H1 (cell line): ENCODE measurements at regions not wholly inside any gene's neighbourhood (a gene's known extent, or its start where the extent isn't known, plus 50 kb on each side); places are given as distances from the start of the nearest gene placed in this dataset.
A peak's percentile ranks its signal among the peaks of the same experiment; 100 is the strongest.

Source experiments
- CTCF ChIA-PET: fragments of 300-600 bp; sonication (Branson Sonifier 250); formaldehyde crosslinking; loops from one replicate; lab custom pipeline; 2021; ENCODE audit not compliant: partially characterized antibody; lab: Charles Lee
- POLR2A ChIA-PET: fragments of 300-600 bp; sonication (Branson Sonifier 250); formaldehyde crosslinking; loops from one replicate; lab custom pipeline; 2021; ENCODE audit warnings: inconsistent platforms; ENCODE audit not compliant: partially characterized antibody; lab: Charles Lee
- DNase-seq, 2 experiments: peaks; one replicate each; pipeline versions ENCODE4 v3.0.0 to v3.0.0-alpha.2; 2010 to 2022; ENCODE audit warnings: low spot score in 2 of 2, low read depth in 1 of 2, mixed read lengths in 1 of 2
- FAIRE-seq: peaks from 2 replicates; lab custom pipeline; 2011; peaks lifted over from hg19 to GRCh38; lab: Jason Lieb, UNC
- H2AFZ ChIP-seq: 2 replicates; pipeline ENCODE4 v1.8.1; 2012; ENCODE audit warnings: low read length, inconsistent platforms
- H2AK5ac ChIP-seq: 2 replicates; pipeline ENCODE4 v1.6.1; 2013; ENCODE audit warnings: low read depth, low read length
- H2BK120ac ChIP-seq: replicated peaks from 2 replicates; pipeline ENCODE3; 2013; ENCODE audit warnings: low read depth, low read length, inconsistent platforms
- H2BK12ac ChIP-seq: 2 replicates; pipeline ENCODE4 v1.6.1; 2013; ENCODE audit warnings: low read depth, low read length
- H2BK15ac ChIP-seq: 2 replicates; pipeline ENCODE4 v1.6.1; 2013; ENCODE audit warnings: low read length
- H2BK20ac ChIP-seq: 2 replicates; pipeline ENCODE4 v1.6.1; 2013; ENCODE audit warnings: low read length
- H2BK5ac ChIP-seq: 2 replicates; pipeline ENCODE4 v1.6.1; 2013; ENCODE audit warnings: low read depth, low read length
- H3K14ac ChIP-seq: 2 replicates; pipeline ENCODE4 v1.6.1; 2013; ENCODE audit warnings: inconsistent platforms; ENCODE audit not compliant: insufficient read length
- H3K18ac ChIP-seq: 2 replicates; pipeline ENCODE4 v1.6.1; 2013; ENCODE audit warnings: low read length; ENCODE audit errors: extremely low read depth
- H3K23ac ChIP-seq: 2 replicates; pipeline ENCODE4 v1.6.1; 2013; ENCODE audit warnings: inconsistent platforms; ENCODE audit not compliant: insufficient read length
- H3K23me2 ChIP-seq: 2 replicates; pipeline ENCODE4 v1.6.1; 2013; ENCODE audit warnings: low read depth, low read length
- H3K27ac ChIP-seq: 2 replicates; pipeline ENCODE4 v1.6.1; 2011; ENCODE audit warnings: low read depth, low read length, inconsistent platforms
- H3K27me3 ChIP-seq, 4 experiments: replicated peaks in 1 of 4; 1 replicate in 1 of 4; 2 replicates in 3 of 4; pipeline versions ENCODE4 v1.6.1 to v1.8.1; 2011 to 2013; ENCODE audit warnings: low read length in 3 of 4, mild to moderate bottlenecking in 3 of 4, inconsistent platforms in 2 of 4, mixed read lengths in 2 of 4, moderate library complexity in 1 of 4; ENCODE audit not compliant: control insufficient read depth in 3 of 4, insufficient read depth in 3 of 4; ENCODE audit errors: extremely low read depth in 1 of 4
- H3K36me3 ChIP-seq, 4 experiments: 2 replicates each; pipeline versions ENCODE4 v1.6.1 to v1.8.1; 2011 to 2013; ENCODE audit warnings: mild to moderate bottlenecking in 4 of 4, low read length in 3 of 4, moderate library complexity in 2 of 4, control low read depth in 1 of 4, inconsistent platforms in 1 of 4; ENCODE audit not compliant: insufficient read depth in 4 of 4, control insufficient read depth in 2 of 4
- H3K4ac ChIP-seq: replicated peaks from 2 replicates; pipeline ENCODE3; 2013; ENCODE audit warnings: low read length, low read depth, mixed read lengths, inconsistent platforms; ENCODE audit not compliant: insufficient read length
- H3K4me1 ChIP-seq, 4 experiments: replicated peaks in 1 of 4; 1 replicate in 1 of 4; 2 replicates in 3 of 4; pipeline versions ENCODE4 v1.6.1 to v1.8.1; 2011 to 2013; ENCODE audit warnings: low read length in 3 of 4, inconsistent platforms in 2 of 4, mixed read lengths in 1 of 4; ENCODE audit not compliant: insufficient read depth in 4 of 4, control insufficient read depth in 3 of 4
- H3K4me2 ChIP-seq, 2 experiments: 2 replicates each; pipeline versions ENCODE4 v1.6.1 to v1.8.1; 2011 to 2013; ENCODE audit warnings: low read depth in 2 of 2, low read length in 2 of 2, control low read depth in 1 of 2, inconsistent platforms in 1 of 2, mild to moderate bottlenecking in 1 of 2; ENCODE audit not compliant: insufficient read depth in 1 of 2
- H3K4me3 ChIP-seq, 4 experiments: fragments of 200-600, 300-600 bp in 1 of 4; sonication (generic), shearing (Covaris generic), sonication (Bioruptor Twin) in 1 of 4; 2 replicates each; pipeline versions ENCODE4 v1.5.1 to v1.8.1; 2011 to 2016; ENCODE audit warnings: low read length in 4 of 4, low read depth in 3 of 4, control low read depth in 2 of 4, inconsistent platforms in 2 of 4, mild to moderate bottlenecking in 2 of 4, mixed read lengths in 1 of 4, moderate library complexity in 1 of 4; ENCODE audit not compliant: insufficient read depth in 2 of 4; ENCODE audit errors: extremely low read depth in 1 of 4
- H3K56ac ChIP-seq: replicated peaks from 2 replicates; pipeline ENCODE3; 2013; ENCODE audit warnings: low read depth, mild to moderate bottlenecking, mixed read lengths, low read length, inconsistent platforms; ENCODE audit not compliant: insufficient read length
- H3K79me1 ChIP-seq: 2 replicates; pipeline ENCODE4 v1.6.1; 2013; ENCODE audit warnings: low read depth, low read length, control low read depth
- H3K79me2 ChIP-seq, 2 experiments: 2 replicates each; pipeline versions ENCODE4 v1.6.1 to v1.8.1; 2012 to 2013; ENCODE audit warnings: low read length in 2 of 2, mild to moderate bottlenecking in 2 of 2, inconsistent platforms in 1 of 2; ENCODE audit not compliant: insufficient read depth in 2 of 2, control insufficient read depth in 1 of 2
- H3K9ac ChIP-seq, 4 experiments: replicated peaks in 1 of 4; 1 replicate in 1 of 4; 2 replicates in 3 of 4; pipeline versions ENCODE4 v1.6.1 to v1.8.1; 2011 to 2013; ENCODE audit warnings: low read depth in 3 of 4, low read length in 3 of 4, control low read depth in 2 of 4, mild to moderate bottlenecking in 2 of 4, moderate library complexity in 2 of 4, inconsistent platforms in 1 of 4; ENCODE audit errors: extremely low read depth in 1 of 4
- H3K9me3 ChIP-seq, 2 experiments: 2 replicates each; pipeline versions ENCODE4 v1.6.1 to v1.8.1; 2012 to 2013; ENCODE audit warnings: mild to moderate bottlenecking in 2 of 2, moderate library complexity in 2 of 2, control low read depth in 1 of 2, inconsistent platforms in 1 of 2, low read depth in 1 of 2, low read length in 1 of 2, mixed read lengths in 1 of 2; ENCODE audit not compliant: insufficient read depth in 2 of 2
- H4K20me1 ChIP-seq, 2 experiments: replicated peaks in 1 of 2; 2 replicates each; pipeline versions ENCODE3 to v1.8.1; 2011 to 2013; ENCODE audit warnings: inconsistent platforms in 2 of 2, low read length in 2 of 2, mild to moderate bottlenecking in 1 of 2; ENCODE audit not compliant: insufficient read depth in 2 of 2, control insufficient read depth in 1 of 2
- H4K5ac ChIP-seq: 2 replicates; pipeline ENCODE4 v1.6.1; 2013; ENCODE audit warnings: low read length, low read depth, mixed read lengths, inconsistent platforms; ENCODE audit not compliant: insufficient read length
- H4K8ac ChIP-seq: 2 replicates; pipeline ENCODE4 v1.8.0; 2013; ENCODE audit warnings: mild to moderate bottlenecking, moderate library complexity, low read length, inconsistent platforms; ENCODE audit not compliant: insufficient read depth; ENCODE audit errors: extremely low read depth
- H4K91ac ChIP-seq: replicated peaks from 2 replicates; pipeline ENCODE3; 2013; ENCODE audit warnings: low read length, mixed read lengths, inconsistent platforms; ENCODE audit not compliant: insufficient read length
- EZH2 ChIP-seq: fragments of 200-600 bp; sonication (generic); IDR thresholded peaks from 2 replicates; pipeline ENCODE4 v1.7.1; 2012; ENCODE audit warnings: low read depth, mild to moderate bottlenecking, moderate library complexity, low read length, inconsistent platforms; ENCODE audit not compliant: severe bottlenecking
- FOSL1 ChIP-seq: IDR thresholded peaks from 2 replicates; pipeline ENCODE4 v1.6.1; 2011; ENCODE audit warnings: mild to moderate bottlenecking, low read depth, low read length, moderate library complexity; ENCODE audit not compliant: insufficient read depth
- GABPA ChIP-seq: IDR thresholded peaks from 2 replicates; pipeline ENCODE4 v1.6.1; 2011; ENCODE audit warnings: mild to moderate bottlenecking, low read length, moderate library complexity, borderline replicate concordance; ENCODE audit not compliant: insufficient read depth
- POLR2A ChIP-seq, 2 experiments: IDR thresholded peaks; 1 replicate in 1 of 2; 2 replicates in 1 of 2; pipeline ENCODE4 v1.6.1; 2011; ENCODE audit warnings: low read depth in 2 of 2, low read length in 2 of 2, mild to moderate bottlenecking in 2 of 2; ENCODE audit errors: control extremely low read depth in 1 of 2
- SRF ChIP-seq: IDR thresholded peaks from 2 replicates; pipeline ENCODE4 v1.6.1; 2011; ENCODE audit warnings: mild to moderate bottlenecking, low read depth, low read length, moderate library complexity
- TBP ChIP-seq: IDR thresholded peaks from 2 replicates; pipeline ENCODE4 v1.6.1; 2011; ENCODE audit warnings: low read depth, low read length, improper control_type of control experiment
- YY1 ChIP-seq: IDR thresholded peaks from 2 replicates; pipeline ENCODE4 v1.6.1; 2011; ENCODE audit warnings: low read depth, mild to moderate bottlenecking, low read length
- WGBS, 2 experiments: shearing (Covaris generic) in 1 of 2; methylation state at CpG; one replicate each; pipeline versions ENCODE4 v1.1.6 to v1.1.7; 2013 to 2015; ENCODE audit warnings: low lambda C conversion rate in 2 of 2, mixed read lengths in 2 of 2, inconsistent platforms in 1 of 2, low coverage in 1 of 2, missing lambda C conversion rate in 1 of 2; ENCODE audit not compliant: insufficient replicate concordance in 2 of 2, insufficient coverage in 1 of 2, insufficient read length in 1 of 2; ENCODE audit errors: extremely low coverage in 1 of 2, missing lambda C conversion rate in 1 of 2; 5-methylcytosine and 5-hydroxymethylcytosine counted together

GRCh38 chr13:111556496-111556895, 236.1 kb downstream of the TEX29 start:
- Histone ChIP-seq H3K14ac (no peak overlapping the region), H4K20me1 (no peaks in the 10 kb centered on the region), H2BK12ac (peak overlapping the region; percentile 39; the same call in 1 of the 2 replicates), H3K4me3 (no peak overlapping the region), H3K36me3 (no peaks in the 10 kb centered on the region), H3K18ac (no peak overlapping the region), H3K23me2 (no peaks in the 10 kb centered on the region), H3K4ac (no peak overlapping the region), H4K91ac (no peak overlapping the region), H4K5ac (no peak overlapping the region), H3K4me1 (peaks cover 2 to 8% (median 5%) of the 10 kb centered on the region in 4 experiments; a peak in 6 of 7 replicates), H3K79me1 (no peaks in the 10 kb centered on the region), H2AFZ (no peak overlapping the region), H2BK20ac (no peak overlapping the region), H3K23ac (no peak overlapping the region), H3K27ac (no peak overlapping the region), H3K56ac (no peak overlapping the region), H3K9ac (no peak overlapping the region), H3K27me3 (no peaks in the 10 kb centered on the region), H2BK120ac (no peak overlapping the region), H2AK5ac (no peak overlapping the region), H2BK15ac (no peak overlapping the region), H4K8ac (no peak overlapping the region), H3K4me2 (no peak overlapping the region), H3K9me3 (no peaks in the 10 kb centered on the region), H3K79me2 (no peaks in the 10 kb centered on the region), H2BK5ac (no peak overlapping the region)
- CTCF ChIA-PET = interaction anchor here (0.6 to 1.1 kb wide), 2 partner anchors 82 to 295 kb away, joined by 3 to 4 read pairs; no protein-coding TSS in a partner anchor
- no peak for FAIRE-seq
- no peak for DNase-seq
- POLR2A ChIA-PET = no interaction called here
- TF ChIP-seq YY1 (no peak), TBP (no peak), EZH2 (no peak), GABPA (no peak), FOSL1 (no peak), SRF (no peak), POLR2A (IDR thresholded peaks at IDR 0.05; ENCODE audit: control extremely low read depth in 1 of 2, low read depth in 2 of 2, low read length in 2 of 2) (no peak)
- WGBS, 2 experiments = 91% methylated on average over 13 of the region's 13 CpGs; no CpG with 5 or more reads in 1 of the 2 experiments
